GM06990 (cell line): ENCODE measurements at regions not wholly inside any gene's neighbourhood (a gene's known extent, or its start where the extent isn't known, plus 50 kb on each side); places are given as distances from the start of the nearest gene placed in this dataset.

Experiments
- DNase-seq: peaks from one replicate; pipeline ENCODE4 v3.0.0-alpha.2; 2011; ENCODE audit not compliant: insufficient read length; ENCODE audit errors: extremely low read depth
- H3K27me3 ChIP-seq: replicated peaks from 2 replicates; pipeline ENCODE4 v1.6.0; 2011; ENCODE audit warnings: low read length; ENCODE audit not compliant: control insufficient read depth, insufficient read depth
- H3K36me3 ChIP-seq: 2 replicates; pipeline ENCODE4 v1.5.1; 2011; ENCODE audit warnings: low read length; ENCODE audit not compliant: control insufficient read depth, insufficient read depth
- H3K4me3 ChIP-seq: replicated peaks from 2 replicates; pipeline ENCODE4 v1.5.1; 2011; ENCODE audit warnings: low read depth, mild to moderate bottlenecking, control low read depth, low read length
- TF ChIP-seq, protein P1 (sequence below): IDR thresholded peaks from 2 replicates; pipeline ENCODE4 v1.5.1; 2011; ENCODE audit warnings: low read length, control low read depth, mild to moderate bottlenecking, inconsistent platforms; ENCODE audit not compliant: insufficient read depth, poor library complexity, severe bottlenecking

DNA sequence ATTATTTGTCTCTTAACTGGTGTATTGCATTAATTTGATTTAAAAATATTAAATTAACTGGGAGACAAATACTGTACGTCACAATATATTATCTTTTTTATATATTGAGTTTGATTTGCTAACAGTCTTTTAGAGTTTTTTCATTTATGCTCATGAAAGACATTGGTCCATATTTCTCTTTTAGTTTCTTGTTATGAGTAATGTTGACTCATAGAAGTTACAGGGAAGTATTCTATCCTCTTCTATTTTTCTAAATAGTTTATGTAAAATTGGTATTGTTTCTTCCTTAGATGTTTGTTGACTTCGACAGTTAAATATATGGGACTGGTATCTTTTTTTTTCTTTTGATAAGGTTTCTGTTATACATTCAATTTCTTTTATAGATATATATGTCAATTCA, 1115.6 kb upstream of the CITED2 start:
- Histone ChIP-seq H3K36me3 (no peaks in the 10 kb centered on the region), H3K27me3 (no peaks in the 10 kb centered on the region), H3K4me3 (no peak overlapping the region)
- TF ChIP-seq, protein P1, sequence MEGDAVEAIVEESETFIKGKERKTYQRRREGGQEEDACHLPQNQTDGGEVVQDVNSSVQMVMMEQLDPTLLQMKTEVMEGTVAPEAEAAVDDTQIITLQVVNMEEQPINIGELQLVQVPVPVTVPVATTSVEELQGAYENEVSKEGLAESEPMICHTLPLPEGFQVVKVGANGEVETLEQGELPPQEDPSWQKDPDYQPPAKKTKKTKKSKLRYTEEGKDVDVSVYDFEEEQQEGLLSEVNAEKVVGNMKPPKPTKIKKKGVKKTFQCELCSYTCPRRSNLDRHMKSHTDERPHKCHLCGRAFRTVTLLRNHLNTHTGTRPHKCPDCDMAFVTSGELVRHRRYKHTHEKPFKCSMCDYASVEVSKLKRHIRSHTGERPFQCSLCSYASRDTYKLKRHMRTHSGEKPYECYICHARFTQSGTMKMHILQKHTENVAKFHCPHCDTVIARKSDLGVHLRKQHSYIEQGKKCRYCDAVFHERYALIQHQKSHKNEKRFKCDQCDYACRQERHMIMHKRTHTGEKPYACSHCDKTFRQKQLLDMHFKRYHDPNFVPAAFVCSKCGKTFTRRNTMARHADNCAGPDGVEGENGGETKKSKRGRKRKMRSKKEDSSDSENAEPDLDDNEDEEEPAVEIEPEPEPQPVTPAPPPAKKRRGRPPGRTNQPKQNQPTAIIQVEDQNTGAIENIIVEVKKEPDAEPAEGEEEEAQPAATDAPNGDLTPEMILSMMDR: no peak
- no peak for DNase-seq

DNA sequence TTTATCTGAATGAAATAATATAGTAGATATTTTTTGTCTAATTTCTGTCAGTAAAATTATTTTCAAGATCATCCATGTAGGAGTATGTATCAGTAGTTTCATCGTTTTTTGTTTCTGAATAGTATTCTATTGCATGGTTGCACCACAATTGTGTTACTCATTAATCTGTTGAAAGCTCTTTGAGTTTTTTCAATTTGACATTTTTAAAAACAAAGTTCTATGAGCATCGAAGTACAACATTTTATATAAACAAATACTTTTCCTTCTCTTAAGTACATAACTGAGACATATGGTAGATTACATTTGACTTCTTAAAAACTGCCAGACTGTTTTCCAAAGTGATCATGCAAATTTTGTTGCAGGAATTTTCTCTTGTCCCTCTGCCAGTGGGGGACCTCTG, 1113.1 kb upstream of the CITED2 start:
- TF ChIP-seq, protein P1: no peak
- no peak for DNase-seq

DNA sequence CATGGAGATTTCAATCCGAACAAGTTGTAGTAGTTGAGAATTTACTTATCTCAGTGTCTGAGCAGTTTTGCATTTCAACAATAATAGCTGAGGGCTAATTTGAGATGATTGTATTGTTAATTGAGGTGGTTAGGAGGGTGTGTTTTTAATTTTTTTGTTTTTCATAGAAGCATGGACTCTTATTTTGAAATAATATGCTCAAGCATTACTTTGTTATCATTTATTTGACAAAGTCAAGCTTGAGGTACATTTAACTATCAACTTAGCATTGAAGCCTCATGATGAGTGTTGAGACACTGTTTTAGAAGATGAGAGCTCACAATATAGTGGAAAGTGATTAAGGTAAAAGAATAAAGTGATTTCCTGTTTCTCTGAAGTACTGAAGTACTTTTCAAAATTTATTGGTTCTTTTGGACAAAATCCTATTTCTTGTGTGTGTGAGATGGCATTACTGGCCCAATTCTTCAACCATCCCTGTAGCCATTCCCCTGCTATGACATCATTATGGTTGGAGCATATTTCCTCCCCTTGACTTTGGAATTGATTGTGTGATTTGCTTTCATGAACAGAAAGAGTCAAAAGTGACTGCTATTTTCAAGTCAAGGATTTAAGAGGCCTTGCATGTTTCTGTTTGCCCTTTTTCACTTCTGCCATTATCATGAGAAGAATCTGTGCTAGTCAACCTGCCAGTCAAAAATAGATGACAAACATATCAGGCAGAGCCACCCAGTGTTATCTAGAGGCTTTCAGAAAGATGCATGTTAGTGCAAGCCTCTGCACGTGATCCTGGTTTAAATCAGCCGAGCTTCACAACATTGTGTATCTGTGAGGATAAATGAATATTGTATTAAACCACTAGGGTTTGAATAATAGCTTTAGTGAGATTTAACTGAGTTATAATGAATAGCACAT, 1112.3 kb upstream of the CITED2 start:
- Histone ChIP-seq H3K4me3 (no peak overlapping the region), H3K36me3 (no peaks in the 10 kb centered on the region), H3K27me3 (no peaks in the 10 kb centered on the region)
- TF ChIP-seq, protein P1: no peak
- no peak for DNase-seq

More for the DNA sequence above, 1113.1 kb upstream of the CITED2 start:
- no peaks in the 10 kb centered on the region for H3K27me3 ChIP-seq
- no peak overlapping the region for H3K4me3 ChIP-seq
- H3K36me3 ChIP-seq: no peaks in the 10 kb centered on the region

DNA sequence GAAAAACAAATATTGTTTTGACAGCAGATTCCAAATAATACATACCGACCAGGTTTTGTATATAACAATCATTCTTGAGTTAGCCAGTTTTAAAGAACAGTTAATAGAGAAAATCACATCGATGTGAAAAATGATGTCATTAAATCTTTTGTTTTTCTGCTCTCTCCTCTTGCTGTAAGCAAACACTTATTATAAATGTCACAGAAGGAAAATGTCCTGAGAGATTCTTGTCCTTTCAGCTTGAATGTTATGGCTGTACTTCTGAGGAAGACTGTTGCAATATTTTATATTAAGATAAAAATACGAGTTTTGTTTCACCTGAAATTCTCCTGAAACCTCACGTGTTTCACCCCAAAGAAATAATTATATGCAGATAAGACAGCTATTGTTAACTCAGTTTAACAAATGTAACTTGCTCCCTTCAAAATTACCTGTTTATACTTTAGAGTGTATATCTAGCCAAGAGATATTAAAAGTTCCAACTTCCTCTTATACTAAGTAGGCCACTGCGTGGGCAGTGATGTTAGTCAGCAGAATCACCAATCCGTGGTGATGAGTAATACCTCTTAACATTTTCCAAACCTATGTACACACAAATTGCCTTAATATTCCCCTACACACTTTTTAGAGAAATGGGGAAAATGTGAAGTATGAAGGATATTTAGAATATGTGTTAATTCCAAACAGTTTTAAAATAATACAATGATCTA, 1111.4 kb upstream of the CITED2 start:
- DNase-seq: no peak
- TF ChIP-seq, protein P1: no peak
- Histone ChIP-seq H3K36me3 (no peaks in the 10 kb centered on the region), H3K27me3 (no peaks in the 10 kb centered on the region), H3K4me3 (no peak overlapping the region)

DNA sequence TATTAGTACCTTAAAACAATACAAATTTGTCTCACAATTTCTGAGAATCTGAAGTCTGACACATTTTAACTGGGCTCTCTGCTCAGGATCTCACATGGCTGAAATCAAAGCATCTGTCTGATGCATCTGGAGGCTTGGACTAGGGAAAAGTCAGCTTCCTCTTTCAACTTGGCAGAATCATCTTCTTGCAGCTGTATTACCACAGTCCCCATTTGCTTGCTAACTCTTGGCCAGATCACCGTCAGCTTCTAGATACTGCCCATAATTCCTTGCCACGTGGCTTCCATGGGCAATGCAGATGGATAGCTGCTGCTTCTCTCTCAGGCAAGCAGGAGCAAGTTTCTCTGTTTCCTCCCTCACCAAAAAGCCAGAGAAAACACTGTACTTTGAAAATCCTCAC, 1106.4 kb upstream of the CITED2 start:
- TF ChIP-seq, protein P1: no peak
- H3K27me3 ChIP-seq: no peaks in the 10 kb centered on the region
- no peak for DNase-seq
- H3K36me3 ChIP-seq: no peaks in the 10 kb centered on the region
- no peak overlapping the region for H3K4me3 ChIP-seq
